SU-DHL-6 (cell line): ENCODE measurements at regions not wholly inside any gene's neighbourhood (a gene's known extent, or its start where the extent isn't known, plus 50 kb on each side); places are given as distances from the start of the nearest gene placed in this dataset.
"Not testable (repeated sequence)": the region's sequence is repeated elsewhere in the genome, so short reads cannot be mapped to it uniquely, and the experiment has no call there.

Source experiments
- H2AFZ ChIP-seq: fragments of 200-600 bp; sonication (generic); 2 replicates; pipeline ENCODE4 v1.6.1; 2014; ENCODE audit warnings: low read depth, mild to moderate bottlenecking, moderate library complexity, mixed read lengths, antibody characterized with exemption, low read length; ENCODE audit not compliant: severe bottlenecking
- H3F3A ChIP-seq: fragments of 200-600 bp; shearing (Covaris generic); 2 replicates; pipeline ENCODE4 v1.6.0; 2016; ENCODE audit warnings: antibody characterized with exemption, mild to moderate bottlenecking; ENCODE audit not compliant: insufficient read depth
- H3K27ac ChIP-seq: fragments of 200-600 bp; sonication (generic); 2 replicates; pipeline ENCODE4 v1.5.1; 2016; ENCODE audit warnings: low read depth, mild to moderate bottlenecking, low read length, moderate library complexity, mixed read lengths
- H3K27me3 ChIP-seq: fragments of 200-600 bp; sonication (generic), shearing (Covaris generic); 2 replicates; pipeline ENCODE4 v1.6.0; 2014; ENCODE audit warnings: mild to moderate bottlenecking, low read length
- H3K36me3 ChIP-seq: fragments of 200-600 bp; sonication (generic); 2 replicates; pipeline ENCODE4 v1.6.1; 2014; ENCODE audit warnings: mild to moderate bottlenecking, low read length, mixed read lengths
- H3K4me2 ChIP-seq: fragments of 300-600, 200-600 bp; shearing (Covaris generic), sonication (generic); 2 replicates; pipeline ENCODE4 v1.6.0; 2014; ENCODE audit warnings: low read length, low read depth, mild to moderate bottlenecking; ENCODE audit not compliant: poor library complexity, severe bottlenecking
- H3K4me3 ChIP-seq: fragments of 200-600 bp; sonication (generic); 2 replicates; pipeline ENCODE4 v1.5.1; 2014; ENCODE audit warnings: antibody characterized with exemption, low read length, mild to moderate bottlenecking, mixed read lengths; ENCODE audit not compliant: insufficient read depth, poor library complexity, severe bottlenecking
- H3K79me2 ChIP-seq: fragments of 200-600 bp; sonication (generic); 2 replicates; pipeline ENCODE4 v1.6.1; 2014; ENCODE audit warnings: mild to moderate bottlenecking, low read length, moderate library complexity; ENCODE audit not compliant: insufficient read depth
- H3K9ac ChIP-seq: fragments of 200-600 bp; sonication (generic); 2 replicates; pipeline ENCODE4 v1.7.0; 2014; ENCODE audit warnings: mild to moderate bottlenecking, low read length
- H3K9me2 ChIP-seq: fragments of 200-600 bp; sonication (generic); replicated peaks from 2 replicates; pipeline ENCODE4 v1.6.1; 2014; ENCODE audit warnings: low read length; ENCODE audit not compliant: insufficient read depth
- H3K9me3 ChIP-seq: fragments of 200-600 bp; sonication (generic); 2 replicates; pipeline ENCODE4 v1.6.1; 2014; ENCODE audit warnings: low read length, mixed read lengths; ENCODE audit not compliant: insufficient read depth
- H4K20me1 ChIP-seq: fragments of 200-600 bp; sonication (generic); 2 replicates; pipeline ENCODE4 v1.6.1; 2014; ENCODE audit warnings: low read depth, mild to moderate bottlenecking, antibody characterized with exemption, low read length, moderate library complexity, mixed read lengths
- CTCF ChIP-seq: fragments of 200-600 bp; sonication (generic); IDR thresholded peaks from one replicate; pipeline ENCODE4 v1.5.1; 2017; ENCODE audit warnings: antibody characterized with exemption, mild to moderate bottlenecking, low read length, moderate library complexity; ENCODE audit not compliant: insufficient read depth, poor library complexity, severe bottlenecking
- EZH2phosphoT487 ChIP-seq: fragments of 200-600 bp; sonication (generic), shearing (Covaris generic); conservative IDR thresholded peaks from 2 replicates; pipeline ENCODE4 v1.6.1; 2018; ENCODE audit warnings: mild to moderate bottlenecking, antibody characterized with exemption, low read length, moderate library complexity, mixed read lengths

- no peaks in the 10 kb centered on the region for H3K79me2 ChIP-seq
- H3F3A ChIP-seq: no peaks in the 10 kb centered on the region
- no peaks in the 10 kb centered on the region for H3K9me3 ChIP-seq
- no peak overlapping the region for H2AFZ ChIP-seq
- no peaks in the 10 kb centered on the region for H4K20me1 ChIP-seq
- no peak for TF ChIP-seq CTCF
- TF ChIP-seq EZH2phosphoT487: no peak
- no peaks in the 10 kb centered on the region for H3K9me2 ChIP-seq
- no peak overlapping the region for H3K4me2 ChIP-seq
- H3K9ac ChIP-seq: no peak overlapping the region
- H3K4me3 ChIP-seq: no peak overlapping the region
- H3K27ac ChIP-seq: no peak overlapping the region
- no peaks in the 10 kb centered on the region for H3K36me3 ChIP-seq
- H3K27me3 ChIP-seq: no peaks in the 10 kb centered on the region
Observed at GRCh38 chr5:52627740-52628139, 160.0 kb upstream of the ITGA1 start.

GRCh38 chr5:52632281-52632680, 155.4 kb upstream of the ITGA1 start:
- no peaks in the 10 kb centered on the region for H3K9me3 ChIP-seq
- no peak overlapping the region for H3K27ac ChIP-seq
- TF ChIP-seq EZH2phosphoT487: no peak
- TF ChIP-seq CTCF: no peak
- H3K9me2 ChIP-seq: no peaks in the 10 kb centered on the region
- H3K36me3 ChIP-seq: no peaks in the 10 kb centered on the region
- H3K4me2 ChIP-seq: no peak overlapping the region
- no peak overlapping the region for H2AFZ ChIP-seq
- H3K79me2 ChIP-seq: no peaks in the 10 kb centered on the region
- no peaks in the 10 kb centered on the region for H3K27me3 ChIP-seq
- no peaks in the 10 kb centered on the region for H4K20me1 ChIP-seq
- no peaks in the 10 kb centered on the region for H3F3A ChIP-seq
- H3K9ac ChIP-seq: no peak overlapping the region
- H3K4me3 ChIP-seq: no peak overlapping the region

GRCh38 chr5:52634171-52634570, 153.5 kb upstream of the ITGA1 start:
- H3K27me3 ChIP-seq, H3F3A ChIP-seq, H3K4me2 ChIP-seq, H3K79me2 ChIP-seq, H3K4me3 ChIP-seq, H3K9me2 ChIP-seq, H3K27ac ChIP-seq, H2AFZ ChIP-seq, H4K20me1 ChIP-seq, H3K9me3 ChIP-seq, H3K36me3 ChIP-seq, H3K9ac ChIP-seq: not testable (repeated sequence)

GRCh38 chr5:52638732-52639131, 149.0 kb upstream of the ITGA1 start:
- Histone ChIP-seq H3F3A (no peaks in the 10 kb centered on the region), H2AFZ (no peak overlapping the region)
- no peak for TF ChIP-seq CTCF
- no peak for TF ChIP-seq EZH2phosphoT487

More at GRCh38 chr5:52638732-52639131, 149.0 kb upstream of the ITGA1 start:
- H3K27ac ChIP-seq: no peak overlapping the region
- no peak overlapping the region for H3K4me3 ChIP-seq
- no peaks in the 10 kb centered on the region for H3K27me3 ChIP-seq
- no peaks in the 10 kb centered on the region for H3K36me3 ChIP-seq
- no peaks in the 10 kb centered on the region for H4K20me1 ChIP-seq
- no peaks in the 10 kb centered on the region for H3K79me2 ChIP-seq
- H3K9ac ChIP-seq: no peak overlapping the region
- no peaks in the 10 kb centered on the region for H3K9me2 ChIP-seq
- H3K4me2 ChIP-seq: no peak overlapping the region
- H3K9me3 ChIP-seq: no peaks in the 10 kb centered on the region
